Stimulated activated memory B cell treated with anti-CD40 and anti-IgM and Interleukin-4, amounts not matched to agents 10 μg/mL and 1 μg/mL and 100 μg/mL, for 72 hours (primary cell): ENCODE measurements at regions not wholly inside any gene's neighbourhood (a gene's known extent, or its start where the extent isn't known, plus 50 kb on each side); places are given as distances from the start of the nearest gene placed in this dataset.

Source experiments
- ATAC-seq: fragments of 150-1000 bp; cut with Tn5 transposase; 2 replicates; pipeline ENCODE4 v1.10.0; 2021
- H3K27ac Mint-ChIP-seq: one replicate; pipeline ENCODE4 v1.8.0; 2022; ENCODE audit warnings: mild to moderate bottlenecking, mixed read lengths
- H3K27me3 Mint-ChIP-seq: one replicate; pipeline ENCODE4 v1.8.0; 2022; ENCODE audit warnings: mixed read lengths
- H3K36me3 Mint-ChIP-seq: one replicate; pipeline ENCODE4 v1.8.0; 2022; ENCODE audit warnings: mixed read lengths
- H3K4me1 Mint-ChIP-seq: one replicate; pipeline ENCODE4 v1.8.0; 2022; ENCODE audit warnings: mixed read lengths
- H3K4me3 Mint-ChIP-seq: one replicate; pipeline ENCODE4 v1.8.0; 2022; ENCODE audit warnings: mild to moderate bottlenecking, moderate library complexity, mixed read lengths
- H3K9me3 Mint-ChIP-seq: one replicate; pipeline ENCODE4 v1.8.0; 2022; ENCODE audit warnings: mixed read lengths

- H3K4me3 Mint-ChIP-seq, result no peak overlapping the region
- no peaks in the 10 kb centered on the region for H3K36me3 Mint-ChIP-seq
- ATAC-seq, result no peak
- no peaks in the 10 kb centered on the region for H3K27me3 Mint-ChIP-seq
- no peak overlapping the region for H3K27ac Mint-ChIP-seq
- H3K9me3 Mint-ChIP-seq, result peaks cover 6% of the 10 kb centered on the region
- no peaks in the 10 kb centered on the region for H3K4me1 Mint-ChIP-seq
Observed at GRCh38 chr4:29588617-29589016, 1131.6 kb upstream of the PCDH7 start.

- no peaks in the 10 kb centered on the region for H3K27me3 Mint-ChIP-seq
- no peak overlapping the region for H3K4me3 Mint-ChIP-seq
- ATAC-seq, result no peak
- H3K27ac Mint-ChIP-seq, result no peak overlapping the region
- H3K9me3 Mint-ChIP-seq, result peaks cover 6% of the 10 kb centered on the region
- no peaks in the 10 kb centered on the region for H3K36me3 Mint-ChIP-seq
- H3K4me1 Mint-ChIP-seq, result no peaks in the 10 kb centered on the region
Observed at GRCh38 chr4:29596228-29596627, 1123.9 kb upstream of the PCDH7 start.

- ATAC-seq, result no peak
- Mint-ChIP-seq H3K4me3 (no peak overlapping the region), H3K27me3 (no peaks in the 10 kb centered on the region)
Observed at GRCh38 chr4:29619168-29619567, 1101.0 kb upstream of the PCDH7 start.

GRCh38 chr4:29632199-29632598 lies 1088.0 kb upstream of the PCDH7 start:
- Mint-ChIP-seq H3K9me3 (peaks cover 3% of the 10 kb centered on the region), H3K27ac (no peak overlapping the region), H3K4me1 (no peaks in the 10 kb centered on the region), H3K27me3 (no peaks in the 10 kb centered on the region), H3K36me3 (no peaks in the 10 kb centered on the region), H3K4me3 (no peak overlapping the region)
- ATAC-seq, result no peak

More at GRCh38 chr4:29619168-29619567, 1101.0 kb upstream of the PCDH7 start:
- H3K4me1 Mint-ChIP-seq, result no peaks in the 10 kb centered on the region
- H3K36me3 Mint-ChIP-seq, result no peaks in the 10 kb centered on the region
- H3K9me3 Mint-ChIP-seq, result peaks cover 3% of the 10 kb centered on the region
- no peak overlapping the region for H3K27ac Mint-ChIP-seq

GRCh38 chr4:29636961-29637360 lies 1083.2 kb upstream of the PCDH7 start:
- no peaks in the 10 kb centered on the region for H3K4me1 Mint-ChIP-seq
- H3K27me3 Mint-ChIP-seq, result no peaks in the 10 kb centered on the region
- no peaks in the 10 kb centered on the region for H3K36me3 Mint-ChIP-seq
- H3K27ac Mint-ChIP-seq, result no peak overlapping the region
- ATAC-seq, result no peak
- peaks cover 3% of the 10 kb centered on the region for H3K9me3 Mint-ChIP-seq
- no peak overlapping the region for H3K4me3 Mint-ChIP-seq

GRCh38 chr4:29653221-29653620 lies 1066.9 kb upstream of the PCDH7 start:
- no peak for ATAC-seq
- Mint-ChIP-seq H3K27ac (no peak overlapping the region), H3K27me3 (no peaks in the 10 kb centered on the region)

GRCh38 chr4:29680644-29681043 lies 1039.5 kb upstream of the PCDH7 start:
- ATAC-seq, result no peak
- H3K27ac Mint-ChIP-seq, result no peak overlapping the region
- peaks cover 8% of the 10 kb centered on the region for H3K9me3 Mint-ChIP-seq
- no peaks in the 10 kb centered on the region for H3K4me1 Mint-ChIP-seq
- no peak overlapping the region for H3K4me3 Mint-ChIP-seq
- no peaks in the 10 kb centered on the region for H3K27me3 Mint-ChIP-seq
- no peaks in the 10 kb centered on the region for H3K36me3 Mint-ChIP-seq

More at GRCh38 chr4:29653221-29653620, 1066.9 kb upstream of the PCDH7 start:
- Mint-ChIP-seq H3K4me3 (no peak overlapping the region), H3K9me3 (peaks cover 4% of the 10 kb centered on the region), H3K36me3 (no peaks in the 10 kb centered on the region), H3K4me1 (no peaks in the 10 kb centered on the region)

- Mint-ChIP-seq H3K4me3 (no peak overlapping the region), H3K4me1 (no peaks in the 10 kb centered on the region), H3K27ac (no peak overlapping the region), H3K9me3 (peaks cover 21% of the 10 kb centered on the region), H3K36me3 (no peaks in the 10 kb centered on the region), H3K27me3 (no peaks in the 10 kb centered on the region)
- ATAC-seq, result no peak
Observed at GRCh38 chr4:29704059-29704458, 1016.1 kb upstream of the PCDH7 start.

GRCh38 chr4:29708473-29708872 lies 1011.7 kb upstream of the PCDH7 start:
- H3K27ac Mint-ChIP-seq, result no peak overlapping the region

GRCh38 chr4:29710519-29710918 lies 1009.6 kb upstream of the PCDH7 start:
- H3K27ac Mint-ChIP-seq, result no peak overlapping the region
- H3K36me3 Mint-ChIP-seq, result no peaks in the 10 kb centered on the region
- H3K9me3 Mint-ChIP-seq, result peaks cover 13% of the 10 kb centered on the region

More at GRCh38 chr4:29708473-29708872, 1011.7 kb upstream of the PCDH7 start:
- Mint-ChIP-seq H3K4me3 (no peak overlapping the region), H3K27me3 (no peaks in the 10 kb centered on the region), H3K9me3 (peaks cover 14% of the 10 kb centered on the region), H3K36me3 (no peaks in the 10 kb centered on the region), H3K4me1 (no peaks in the 10 kb centered on the region)
- no peak for ATAC-seq

GRCh38 chr4:29711226-29711625 lies 1008.9 kb upstream of the PCDH7 start:
- H3K4me3 Mint-ChIP-seq, result no peak overlapping the region
- peaks cover 8% of the 10 kb centered on the region for H3K9me3 Mint-ChIP-seq
- no peaks in the 10 kb centered on the region for H3K4me1 Mint-ChIP-seq
- H3K27ac Mint-ChIP-seq, result no peak overlapping the region
- no peaks in the 10 kb centered on the region for H3K36me3 Mint-ChIP-seq
- H3K27me3 Mint-ChIP-seq, result no peaks in the 10 kb centered on the region
- no peak for ATAC-seq

More at GRCh38 chr4:29710519-29710918, 1009.6 kb upstream of the PCDH7 start:
- Mint-ChIP-seq H3K4me3 (no peak overlapping the region), H3K4me1 (no peaks in the 10 kb centered on the region), H3K27me3 (no peaks in the 10 kb centered on the region)
- ATAC-seq, result no peak

GRCh38 chr4:29717287-29718057 lies 1002.7 kb upstream of the PCDH7 start:
- Mint-ChIP-seq H3K4me1 (no peaks in the 10 kb centered on the region), H3K4me3 (no peak overlapping the region), H3K36me3 (no peaks in the 10 kb centered on the region), H3K27ac (no peak overlapping the region), H3K9me3 (peaks cover 5% of the 10 kb centered on the region), H3K27me3 (no peaks in the 10 kb centered on the region)
- no peak for ATAC-seq

- Mint-ChIP-seq H3K4me1 (no peaks in the 10 kb centered on the region), H3K4me3 (no peak overlapping the region), H3K27me3 (no peaks in the 10 kb centered on the region), H3K36me3 (no peaks in the 10 kb centered on the region), H3K27ac (no peak overlapping the region), H3K9me3 (peaks cover 8% of the 10 kb centered on the region)
- no peak for ATAC-seq
Observed at GRCh38 chr4:29718136-29718535, 1002.0 kb upstream of the PCDH7 start.

- Mint-ChIP-seq H3K4me1 (no peaks in the 10 kb centered on the region), H3K9me3 (peaks cover 7% of the 10 kb centered on the region), H3K4me3 (no peak overlapping the region), H3K27me3 (no peaks in the 10 kb centered on the region), H3K36me3 (no peaks in the 10 kb centered on the region), H3K27ac (no peak overlapping the region)
- ATAC-seq, result no peak
Observed at GRCh38 chr4:29722253-29722652, 997.9 kb upstream of the PCDH7 start.

GRCh38 chr4:29726938-29727337 lies 993.2 kb upstream of the PCDH7 start:
- H3K36me3 Mint-ChIP-seq, result no peaks in the 10 kb centered on the region
- H3K27ac Mint-ChIP-seq, result no peak overlapping the region
- no peaks in the 10 kb centered on the region for H3K4me1 Mint-ChIP-seq
- ATAC-seq, result no peak
- peaks cover 2% of the 10 kb centered on the region for H3K9me3 Mint-ChIP-seq
- H3K4me3 Mint-ChIP-seq, result no peak overlapping the region
- H3K27me3 Mint-ChIP-seq, result no peaks in the 10 kb centered on the region
